ENCODE measurements at regions not wholly inside any gene's neighbourhood (a gene's known extent, or its start where the extent isn't known, plus 50 kb on each side); places are given as distances from the start of the nearest gene placed in this dataset.

GRCh38 chr18:59044855-59045254, 94.8 kb upstream of the SEC11C start:
- no peak for ATAC-seq
- no peak for TF ChIP-seq ARNTL (CRISPR knock-in tag; IDR thresholded peaks at IDR 0.05; ENCODE audit: borderline replicate concordance, low read depth)
- no peak for TF ChIP-seq ISL1 (CRISPR knock-in tag; IDR thresholded peaks at IDR 0.05)
- TF ChIP-seq BACH2 (CRISPR knock-in tag; IDR thresholded peaks at IDR 0.05; ENCODE audit: borderline replicate concordance), result no peak
- TF ChIP-seq CREB5 (CRISPR knock-in tag; IDR thresholded peaks at IDR 0.05; ENCODE audit: low read depth), result no peak
- TF ChIP-seq TOX (CRISPR knock-in tag; IDR thresholded peaks at IDR 0.05; ENCODE audit: borderline replicate concordance), result no peak

- TF ChIP-seq SNAI2 (CRISPR knock-in tag; IDR thresholded peaks at IDR 0.05) (no peak), CREB5 (CRISPR knock-in tag; IDR thresholded peaks at IDR 0.05; ENCODE audit: low read depth) (no peak)
- ATAC-seq, result no peak
Observed at GRCh38 chr18:59047321-59048047, 92.2 kb upstream of the SEC11C start.

GRCh38 chr18:59048048-59048363, 91.7 kb upstream of the SEC11C start:
- TF ChIP-seq ZFP3 (CRISPR knock-in tag; IDR thresholded peaks at IDR 0.05) (no peak), BACH2 (CRISPR knock-in tag; IDR thresholded peaks at IDR 0.05; ENCODE audit: borderline replicate concordance) (no peak), GLIS3 (CRISPR knock-in tag; IDR thresholded peaks at IDR 0.05) (no peak), ZFP30 (CRISPR knock-in tag; IDR thresholded peaks at IDR 0.05) (no peak), SNAI2 (CRISPR knock-in tag; IDR thresholded peaks at IDR 0.05) (no peak), OSR1 (CRISPR knock-in tag; IDR thresholded peaks at IDR 0.05) (no peak), CSDC2 (CRISPR knock-in tag; IDR thresholded peaks at IDR 0.05) (no peak), ZNF70 (CRISPR knock-in tag; IDR thresholded peaks at IDR 0.05) (no peak), ESRRG (CRISPR knock-in tag; IDR thresholded peaks at IDR 0.05) (no peak), ARNTL (CRISPR knock-in tag; IDR thresholded peaks at IDR 0.05; ENCODE audit: borderline replicate concordance, low read depth) (no peak), ISL1 (CRISPR knock-in tag; IDR thresholded peaks at IDR 0.05) (no peak), POU6F1 (CRISPR knock-in tag; IDR thresholded peaks at IDR 0.05; ENCODE audit: borderline replicate concordance, low read depth) (no peak), PATZ1 (CRISPR knock-in tag; IDR thresholded peaks at IDR 0.05; ENCODE audit: borderline replicate concordance) (no peak), CSRNP3 (CRISPR knock-in tag; IDR thresholded peaks at IDR 0.05) (no peak), RARB (CRISPR knock-in tag; IDR thresholded peaks at IDR 0.05) (no peak), ZC3H10 (CRISPR knock-in tag; IDR thresholded peaks at IDR 0.05) (no peak), PPARA (CRISPR knock-in tag; IDR thresholded peaks at IDR 0.05; ENCODE audit: borderline replicate concordance) (no peak), TSHZ2 (CRISPR knock-in tag; IDR thresholded peaks at IDR 0.05) (no peak), ZNF8 (CRISPR knock-in tag; IDR thresholded peaks at IDR 0.05) (no peak), ZNF565 (CRISPR knock-in tag; conservative IDR thresholded peaks at IDR 0.05; ENCODE audit: low read depth) (no peak)
- no peak for ATAC-seq

All from SK-N-SH treated with all-trans-retinoic acid at 6 μM for 48 hours (cell line).